Chondrocyte (in vitro differentiated cells): ENCODE measurements at regions not wholly inside any gene's neighbourhood (a gene's known extent, or its start where the extent isn't known, plus 50 kb on each side); places are given as distances from the start of the nearest gene placed in this dataset.

Source experiments
- DNase-seq: peaks from one replicate; pipeline ENCODE4 v3.0.0; 2021; ENCODE audit warnings: mixed read lengths, low spot score
- H3K27ac Mint-ChIP-seq: one replicate; pipeline ENCODE4 v1.8.0; 2021; ENCODE audit warnings: mild to moderate bottlenecking, moderate library complexity, mixed read lengths; ENCODE audit not compliant: unreplicated experiment
- H3K27me3 Mint-ChIP-seq: 2 replicates; pipeline ENCODE4 v1.8.0; 2021; ENCODE audit warnings: low read depth, mixed read lengths
- H3K36me3 Mint-ChIP-seq: 2 replicates; pipeline ENCODE4 v1.8.0; 2021; ENCODE audit warnings: low read depth, mixed read lengths
- H3K4me1 Mint-ChIP-seq: 2 replicates; pipeline ENCODE4 v1.8.0; 2021; ENCODE audit warnings: low read depth, mild to moderate bottlenecking, mixed read lengths
- H3K4me3 Mint-ChIP-seq: one replicate; pipeline ENCODE4 v1.8.0; 2021; ENCODE audit warnings: mild to moderate bottlenecking, moderate library complexity, mixed read lengths; ENCODE audit not compliant: unreplicated experiment
- H3K9me3 Mint-ChIP-seq: 2 replicates; pipeline ENCODE4 v1.8.0; 2021; ENCODE audit warnings: low read depth, mixed read lengths
- CTCF ChIP-seq: fragments of 200-600 bp; sonication (generic); IDR thresholded peaks from 2 replicates; pipeline ENCODE4 v1.5.0; 2021; ENCODE audit warnings: antibody characterized with exemption, mild to moderate bottlenecking, moderate library complexity

- Mint-ChIP-seq H3K4me3 (no peak overlapping the region), H3K27me3 (no peaks in the 10 kb centered on the region), H3K4me1 (no peaks in the 10 kb centered on the region), H3K27ac (no peak overlapping the region), H3K9me3 (no peaks in the 10 kb centered on the region), H3K36me3 (no peaks in the 10 kb centered on the region)
- no peak for DNase-seq
- TF ChIP-seq CTCF: no peak
Observed at GRCh38 chr7:124426621-124427020, 339.0 kb downstream of the GPR37 start.

- Mint-ChIP-seq H3K4me3 (no peak overlapping the region), H3K27me3 (no peaks in the 10 kb centered on the region), H3K4me1 (no peaks in the 10 kb centered on the region), H3K27ac (no peak overlapping the region), H3K9me3 (no peaks in the 10 kb centered on the region), H3K36me3 (no peaks in the 10 kb centered on the region)
- no peak for DNase-seq
- TF ChIP-seq CTCF: no peak
Observed at GRCh38 chr7:124423863-124424262, 341.7 kb downstream of the GPR37 start.

- Mint-ChIP-seq H3K4me1 (no peaks in the 10 kb centered on the region), H3K4me3 (no peak overlapping the region), H3K27me3 (no peaks in the 10 kb centered on the region), H3K27ac (no peak overlapping the region), H3K36me3 (no peaks in the 10 kb centered on the region), H3K9me3 (no peaks in the 10 kb centered on the region)
- DNase-seq: no peak
- TF ChIP-seq CTCF: no peak
Observed at GRCh38 chr7:124422081-124422480, 343.5 kb downstream of the GPR37 start.

GRCh38 chr7:124420367-124420766 is 345.2 kb downstream of the GPR37 start:
- H3K27ac Mint-ChIP-seq: no peak overlapping the region
- no peaks in the 10 kb centered on the region for H3K36me3 Mint-ChIP-seq
- H3K9me3 Mint-ChIP-seq: no peaks in the 10 kb centered on the region
- no peak for TF ChIP-seq CTCF
- H3K4me3 Mint-ChIP-seq: no peak overlapping the region
- DNase-seq: no peak
- H3K4me1 Mint-ChIP-seq: no peaks in the 10 kb centered on the region
- no peaks in the 10 kb centered on the region for H3K27me3 Mint-ChIP-seq

- Mint-ChIP-seq H3K4me1 (peaks cover 9% of the 10 kb centered on the region), H3K9me3 (no peaks in the 10 kb centered on the region), H3K4me3 (no peak overlapping the region), H3K27ac (no peak overlapping the region), H3K36me3 (no peaks in the 10 kb centered on the region), H3K27me3 (no peaks in the 10 kb centered on the region)
- no peak for DNase-seq
- TF ChIP-seq CTCF: no peak
Observed at GRCh38 chr7:124413029-124413428, 352.6 kb downstream of the GPR37 start.
